Stomach (tissue), 4 donors: ENCODE measurements at regions not wholly inside any gene's neighbourhood (a gene's known extent, or its start where the extent isn't known, plus 50 kb on each side); places are given as distances from the start of the nearest gene placed in this dataset.

ENCODE experiments used
- CTCF ChIP-seq, 7 experiments: fragments of 450-650 bp in 4 of 7; fragments of 200-600 bp in 3 of 7; sonication (generic) in 3 of 7; IDR thresholded peaks; one replicate each; pipeline ENCODE4 v1.5.1; 2016 to 2019; ENCODE audit warnings: antibody characterized with exemption in 7 of 7, control low read depth in 2 of 7, mild to moderate bottlenecking in 1 of 7
- EP300 ChIP-seq: sonication (generic); formaldehyde crosslinking; IDR thresholded peaks from one replicate; pipeline ENCODE4 v1.6.1; 2017; ENCODE audit warnings: antibody characterized with exemption
- POLR2AphosphoS5 ChIP-seq, 3 donors: sonication (generic); formaldehyde crosslinking; IDR thresholded peaks; one replicate each; pipeline ENCODE4 v1.6.1; 2016; ENCODE audit warnings: antibody characterized with exemption in 3 of 3

GRCh38 chr2:116517936-116518335 lies 1296.6 kb upstream of the DDX18 start:
- no peak for TF ChIP-seq CTCF (IDR thresholded peaks at IDR 0.05)
- no peak for TF ChIP-seq EP300
- TF ChIP-seq POLR2AphosphoS5 (IDR thresholded peaks at IDR 0.05) = no peak
